GM21529 (cell line): ENCODE measurements at regions not wholly inside any gene's neighbourhood (a gene's known extent, or its start where the extent isn't known, plus 50 kb on each side); places are given as distances from the start of the nearest gene placed in this dataset.
"Not testable (repeated sequence)": the region's sequence is repeated elsewhere in the genome, so short reads cannot be mapped to it uniquely, and the experiment has no call there.

ENCODE experiments used
- ATAC-seq: cut with Tn5 transposase; IDR thresholded peaks from one replicate; pipeline ENCODE4 v1.9.1; 2021; ENCODE audit not compliant: unreplicated experiment

DNA sequence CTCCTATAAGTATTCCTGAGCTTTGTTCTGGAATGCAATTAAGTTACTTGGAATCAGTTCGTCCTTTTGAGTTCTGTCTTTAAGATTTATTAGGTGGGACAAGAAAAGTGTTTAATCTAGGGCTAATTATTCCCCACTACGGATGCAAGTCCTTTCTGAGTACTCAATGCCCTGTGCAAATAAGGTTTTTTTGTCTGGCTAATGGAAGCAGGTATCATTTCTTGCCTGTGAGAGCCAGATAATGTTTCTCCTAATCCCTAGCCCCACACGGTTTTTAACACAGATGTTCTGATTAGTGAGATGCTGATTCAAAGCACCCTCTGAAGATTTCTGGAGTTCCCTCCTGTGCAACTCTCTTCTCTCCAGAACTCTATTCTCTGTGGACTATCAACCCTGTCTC is 296.6 kb upstream of the PRICKLE1 start:
- ATAC-seq = no peak

DNA sequence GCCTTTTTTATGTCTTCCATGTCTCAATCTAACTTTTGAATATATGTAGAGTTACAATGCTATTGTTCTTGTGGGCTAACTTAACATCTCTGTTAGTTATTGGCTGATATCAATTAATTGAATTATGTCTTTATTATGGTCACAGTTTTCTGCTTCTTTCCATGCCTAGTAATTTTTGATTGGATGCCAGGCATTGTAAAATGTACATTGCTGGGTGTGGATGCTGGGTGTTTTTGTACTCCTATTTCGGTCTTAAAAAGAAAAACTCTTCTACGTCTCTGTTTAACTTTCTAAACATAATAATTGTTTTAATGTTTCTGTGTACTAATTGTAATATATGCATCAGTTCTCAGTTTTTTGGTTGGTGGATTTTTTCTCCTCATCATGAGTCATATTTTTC is 296.1 kb upstream of the PRICKLE1 start:
- ATAC-seq = no peak

DNA sequence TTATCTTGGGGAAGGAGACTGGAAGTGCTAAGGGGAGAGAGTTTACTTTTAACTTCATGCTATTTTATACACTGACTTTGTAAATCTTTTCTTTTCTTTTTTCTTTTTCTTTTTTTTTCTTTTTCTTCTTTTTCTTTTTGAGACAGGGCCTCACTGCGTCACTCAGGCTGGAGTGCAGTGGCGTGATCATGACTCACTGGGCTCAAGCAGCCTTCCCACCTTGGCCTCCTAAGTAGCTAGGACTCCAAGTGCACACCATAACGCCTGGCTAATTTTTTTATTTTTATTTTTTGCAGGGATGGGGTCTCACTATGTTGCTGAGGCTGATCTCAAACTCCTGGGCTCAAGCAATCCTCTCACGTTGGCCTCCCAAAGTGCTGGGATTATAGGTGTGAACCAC is 294.6 kb upstream of the PRICKLE1 start:
- ATAC-seq = no peak

DNA sequence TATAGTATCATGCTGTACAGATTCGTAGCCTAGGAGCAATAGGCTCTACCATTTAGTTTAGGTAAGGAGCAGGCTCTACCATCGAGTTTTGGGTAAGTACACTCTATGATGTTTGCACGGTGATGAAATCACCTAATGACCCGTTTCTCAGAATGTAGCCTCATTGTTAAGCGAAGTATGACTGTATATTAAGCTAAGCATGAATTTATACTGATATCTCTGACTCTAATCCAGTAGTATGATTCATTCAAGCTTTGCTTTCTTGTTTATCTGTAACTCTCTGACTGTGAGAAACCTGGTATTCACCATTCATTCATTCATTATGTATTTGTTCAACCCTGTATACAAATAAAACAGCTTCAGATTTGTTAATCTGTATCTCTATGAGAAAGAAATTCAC is 283.9 kb upstream of the PRICKLE1 start:
- ATAC-seq = no peak

- ATAC-seq = no peak
These were observed 282.3 kb upstream of the PRICKLE1 start for GRCh38 chr12:42871816-42872215.

GRCh38 chr12:42868291-42868690 is 278.7 kb upstream of the PRICKLE1 start:
- ATAC-seq = no peak

- ATAC-seq = no peak
These were observed 275.7 kb upstream of the PRICKLE1 start for GRCh38 chr12:42865282-42865681.

DNA sequence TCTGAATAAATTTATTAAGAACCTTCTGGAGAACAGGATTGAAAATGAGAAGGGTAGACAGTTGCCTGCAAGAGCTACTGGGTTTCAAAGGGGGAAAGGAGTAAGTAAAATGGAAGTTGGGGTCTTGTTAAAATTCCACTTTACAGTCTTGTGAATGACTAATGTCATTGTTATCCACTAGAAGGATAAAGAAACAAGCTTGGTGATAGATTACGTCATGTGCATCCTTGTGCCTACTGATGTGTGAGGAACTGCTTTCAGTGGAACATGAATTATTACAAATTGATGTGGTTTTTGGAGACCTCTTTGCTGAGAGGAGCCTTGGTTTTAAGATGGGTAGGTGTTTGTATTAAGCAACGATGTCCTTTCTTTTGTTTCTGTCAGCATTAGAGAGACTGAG is 272.5 kb upstream of the PRICKLE1 start:
- no peak for ATAC-seq

DNA sequence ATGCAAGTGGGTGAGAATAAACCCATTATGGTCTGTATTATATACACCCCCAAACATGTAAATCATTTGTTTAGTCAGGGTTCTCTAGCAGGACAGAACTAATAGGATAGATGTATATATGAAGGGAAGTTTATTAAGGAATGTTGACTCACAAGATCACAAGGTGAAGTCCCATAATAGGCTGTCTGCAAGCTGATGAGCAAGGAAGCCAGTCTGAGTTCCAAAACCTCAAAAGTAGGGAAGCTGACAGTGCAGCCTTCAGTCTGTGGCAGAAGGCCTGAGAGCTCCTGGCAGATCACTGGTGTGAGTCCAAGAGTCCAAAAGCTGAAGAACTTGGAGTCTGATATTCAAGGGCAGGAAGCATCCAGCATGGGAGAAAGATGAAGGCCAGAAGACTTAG is 270.8 kb upstream of the PRICKLE1 start:
- ATAC-seq = not testable (repeated sequence)

- no peak for ATAC-seq
These were observed 270.1 kb upstream of the PRICKLE1 start for GRCh38 chr12:42859612-42860011.

DNA sequence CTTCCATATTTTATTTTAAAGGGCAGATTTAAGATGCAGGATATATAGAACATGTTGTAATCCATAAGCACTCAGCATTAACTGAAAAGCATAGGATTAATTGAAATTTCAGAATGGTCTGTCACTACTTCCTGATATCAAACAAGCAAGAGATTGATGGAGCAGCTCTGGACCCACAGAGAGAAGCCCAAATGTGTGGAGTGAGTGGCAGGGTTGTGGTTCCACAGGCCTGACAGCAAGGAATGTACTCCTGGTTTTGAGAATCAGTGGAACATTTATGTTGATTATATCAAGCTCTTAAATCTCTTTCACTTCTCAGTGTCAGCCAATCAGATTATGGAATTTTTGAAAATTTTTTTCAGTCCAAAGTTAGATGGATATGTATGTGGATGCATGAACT is 267.6 kb upstream of the PRICKLE1 start:
- no peak for ATAC-seq

DNA sequence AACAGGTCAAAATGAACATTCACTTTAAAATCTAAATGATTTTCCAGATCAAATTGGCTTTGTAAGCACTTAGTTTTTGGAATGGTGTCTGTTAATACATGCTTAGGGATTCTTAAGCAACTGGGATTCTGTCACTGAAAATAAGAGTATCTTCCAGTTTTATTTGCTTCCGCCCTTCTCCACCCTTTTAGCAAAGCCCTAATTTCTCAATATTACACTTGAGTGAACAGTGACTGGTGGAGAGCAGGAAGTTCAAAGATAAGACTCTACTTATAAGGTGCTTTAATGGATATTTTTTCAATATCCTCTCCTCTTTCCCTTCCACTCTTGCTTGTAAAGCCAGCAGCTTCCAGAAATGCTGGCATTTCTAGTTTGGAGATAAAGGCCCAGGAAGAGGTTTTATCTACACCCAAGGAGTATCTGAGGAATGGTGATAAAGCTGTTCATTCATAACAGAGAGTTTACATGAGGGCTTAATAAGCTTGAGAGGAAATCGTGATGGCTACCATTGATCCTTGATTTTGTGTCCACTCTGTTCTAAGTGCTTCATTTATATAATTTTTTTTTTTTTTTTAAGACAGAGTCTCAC is 265.9 kb upstream of the PRICKLE1 start:
- ATAC-seq = no peak

- ATAC-seq = no peak
These were observed 265.3 kb upstream of the PRICKLE1 start for GRCh38 chr12:42854826-42855225.

GRCh38 chr12:42854208-42854607 is 264.7 kb upstream of the PRICKLE1 start:
- ATAC-seq = no peak

- ATAC-seq = no peak
These were observed 264.0 kb upstream of the PRICKLE1 start for GRCh38 chr12:42853370-42854140.

DNA sequence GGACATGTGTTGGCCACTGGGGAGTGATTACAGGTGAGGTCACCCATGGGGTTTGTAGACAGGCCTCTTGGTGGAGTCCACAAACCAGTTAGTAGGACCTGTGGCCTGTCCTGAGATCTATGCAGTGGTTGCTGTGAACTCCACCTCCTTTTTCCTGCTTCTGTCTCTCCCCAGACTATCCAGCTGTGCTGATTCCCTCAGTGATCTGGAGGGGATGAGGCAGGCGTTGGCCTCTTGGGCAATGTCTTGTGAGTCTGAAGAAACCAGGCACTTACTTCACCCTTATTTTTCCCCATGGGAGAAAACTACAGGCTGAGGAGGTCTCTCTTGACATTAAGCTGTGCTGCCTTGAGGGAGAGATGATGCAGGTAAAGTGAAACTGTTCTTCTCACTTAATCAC is 257.2 kb upstream of the PRICKLE1 start:
- no peak for ATAC-seq

- no peak for ATAC-seq
These were observed 244.5 kb upstream of the PRICKLE1 start for GRCh38 chr12:42834062-42834461.

DNA sequence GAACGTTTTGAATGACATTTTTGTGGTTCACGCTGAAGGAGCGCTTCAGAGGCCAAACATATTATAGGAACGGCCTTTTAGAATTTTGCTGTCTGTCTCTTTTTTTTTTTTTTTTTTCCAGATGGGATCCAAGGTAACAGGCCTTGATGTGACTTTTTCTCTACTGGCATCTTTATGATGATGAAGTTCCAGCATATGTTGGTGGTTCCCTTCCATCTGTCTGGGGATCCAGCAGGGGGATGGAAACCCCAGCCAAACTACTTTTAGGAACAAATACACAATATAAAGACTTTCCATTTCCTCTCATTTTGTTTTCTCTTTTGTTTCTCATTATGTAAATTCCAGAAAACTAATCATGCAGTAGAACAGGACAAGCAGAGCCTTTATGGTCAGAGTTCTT is 239.3 kb upstream of the PRICKLE1 start:
- ATAC-seq = no peak

DNA sequence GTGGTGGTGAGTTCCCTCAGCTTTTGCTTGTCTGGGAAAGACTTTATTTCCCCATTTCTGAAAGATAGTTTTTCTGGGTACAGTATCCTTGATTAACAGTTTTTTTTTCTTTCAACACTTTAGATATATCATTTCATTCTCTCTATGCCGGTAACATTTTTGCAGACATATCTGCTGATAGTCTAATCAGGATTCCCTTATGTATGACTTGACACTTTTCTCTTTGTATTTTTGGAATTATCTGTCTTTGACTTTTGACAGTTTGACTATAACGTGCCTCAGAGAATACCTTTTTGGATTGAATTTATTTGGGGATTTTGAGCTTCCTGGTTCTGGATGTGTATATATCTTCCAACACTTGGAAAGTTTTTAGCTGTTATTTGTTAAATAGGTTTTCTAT is 234.8 kb upstream of the PRICKLE1 start:
- no peak for ATAC-seq

DNA sequence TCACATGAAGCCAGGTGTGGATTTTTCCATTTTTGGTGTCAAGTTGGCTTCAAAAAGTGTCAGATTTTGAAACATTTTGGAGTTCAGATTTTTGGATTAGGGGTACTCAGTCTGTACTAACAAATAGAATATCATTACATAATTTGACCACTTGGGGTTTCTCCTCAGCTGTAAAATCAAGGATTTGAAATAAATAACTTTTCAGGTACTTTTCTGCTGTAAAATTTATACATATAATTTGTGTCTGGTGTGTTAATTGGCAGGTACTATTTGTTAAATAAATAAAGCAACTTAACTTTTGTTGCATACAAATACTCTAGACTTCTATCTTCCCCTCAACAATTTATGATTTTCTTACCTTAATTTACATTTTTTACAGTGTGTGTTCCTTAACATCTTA is 234.1 kb upstream of the PRICKLE1 start:
- ATAC-seq = no peak

- no peak for ATAC-seq
These were observed 230.3 kb upstream of the PRICKLE1 start for GRCh38 chr12:42819846-42820245.

DNA sequence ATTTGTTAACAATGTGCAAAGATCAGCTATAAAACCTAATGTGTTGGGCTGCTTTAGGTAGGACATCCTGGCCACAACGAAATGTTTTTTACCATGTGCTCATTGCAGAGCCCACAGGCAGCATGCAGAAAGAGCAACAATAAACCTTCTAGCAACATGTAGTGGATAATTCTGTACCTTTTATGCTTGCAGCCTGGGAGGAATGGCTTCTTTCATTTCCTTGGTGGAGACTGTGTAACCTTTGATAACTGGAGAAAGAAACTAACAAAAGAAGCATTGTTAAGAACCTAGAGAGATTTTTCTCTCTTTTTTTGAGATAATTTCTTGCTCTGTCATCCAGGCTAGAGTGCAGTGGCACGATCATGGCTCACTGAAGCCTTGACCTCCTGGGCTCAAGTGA is 225.5 kb upstream of the PRICKLE1 start:
- no peak for ATAC-seq

GRCh38 chr12:42812871-42813270 is 223.3 kb upstream of the PRICKLE1 start:
- no peak for ATAC-seq
